Hepatocyte (in vitro differentiated cells): ENCODE measurements at regions not wholly inside any gene's neighbourhood (a gene's known extent, or its start where the extent isn't known, plus 50 kb on each side); places are given as distances from the start of the nearest gene placed in this dataset.

ENCODE experiments used
- EZH2 ChIP-seq: fragments of 200-600 bp; sonication (generic); IDR thresholded peaks from 2 replicates; pipeline ENCODE4 v1.6.1; 2016; ENCODE audit warnings: antibody characterized with exemption, mild to moderate bottlenecking, borderline replicate concordance
- TF ChIP-seq, protein P1 (sequence below): fragments of 200-600 bp; sonication (generic); IDR thresholded peaks from 2 replicates; pipeline ENCODE4 v1.5.1; 2016; ENCODE audit warnings: antibody characterized with exemption, mild to moderate bottlenecking; ENCODE audit not compliant: poor library complexity

DNA sequence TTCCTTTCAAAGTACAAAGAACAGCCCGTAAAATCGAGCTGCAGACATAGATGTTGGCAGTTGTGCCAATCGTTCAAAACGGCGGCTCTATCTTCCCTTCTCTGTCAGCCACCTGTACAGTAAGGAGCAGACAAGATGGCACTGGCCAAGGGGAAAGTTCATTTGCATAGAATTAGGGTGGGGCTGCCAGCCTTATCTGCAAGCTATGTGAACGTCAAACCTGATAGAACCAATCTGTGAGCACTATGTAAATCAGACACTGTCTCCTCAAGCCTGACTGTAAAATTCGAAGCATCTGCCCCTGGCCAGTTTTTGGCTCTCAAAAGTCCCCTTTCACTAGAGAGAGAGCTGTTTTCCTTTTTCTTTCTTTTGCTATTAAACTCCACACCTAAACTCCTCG is 374.5 kb downstream of the EPM2A start:
- TF ChIP-seq, protein P1, sequence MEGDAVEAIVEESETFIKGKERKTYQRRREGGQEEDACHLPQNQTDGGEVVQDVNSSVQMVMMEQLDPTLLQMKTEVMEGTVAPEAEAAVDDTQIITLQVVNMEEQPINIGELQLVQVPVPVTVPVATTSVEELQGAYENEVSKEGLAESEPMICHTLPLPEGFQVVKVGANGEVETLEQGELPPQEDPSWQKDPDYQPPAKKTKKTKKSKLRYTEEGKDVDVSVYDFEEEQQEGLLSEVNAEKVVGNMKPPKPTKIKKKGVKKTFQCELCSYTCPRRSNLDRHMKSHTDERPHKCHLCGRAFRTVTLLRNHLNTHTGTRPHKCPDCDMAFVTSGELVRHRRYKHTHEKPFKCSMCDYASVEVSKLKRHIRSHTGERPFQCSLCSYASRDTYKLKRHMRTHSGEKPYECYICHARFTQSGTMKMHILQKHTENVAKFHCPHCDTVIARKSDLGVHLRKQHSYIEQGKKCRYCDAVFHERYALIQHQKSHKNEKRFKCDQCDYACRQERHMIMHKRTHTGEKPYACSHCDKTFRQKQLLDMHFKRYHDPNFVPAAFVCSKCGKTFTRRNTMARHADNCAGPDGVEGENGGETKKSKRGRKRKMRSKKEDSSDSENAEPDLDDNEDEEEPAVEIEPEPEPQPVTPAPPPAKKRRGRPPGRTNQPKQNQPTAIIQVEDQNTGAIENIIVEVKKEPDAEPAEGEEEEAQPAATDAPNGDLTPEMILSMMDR, result no peak
- TF ChIP-seq EZH2, result no peak
